22Rv1 (cell line): ENCODE measurements at regions not wholly inside any gene's neighbourhood (a gene's known extent, or its start where the extent isn't known, plus 50 kb on each side); places are given as distances from the start of the nearest gene placed in this dataset.

Experiments used
- ZFX ChIP-seq: fragments of 450-650 bp; IDR thresholded peaks from 2 replicates; pipeline ENCODE4 v1.6.1; 2017; ENCODE audit warnings: antibody characterized with exemption, borderline replicate concordance
- TF ChIP-seq, protein P1 (sequence below): fragments of 450-650 bp; IDR thresholded peaks from 2 replicates; pipeline ENCODE4 v1.5.1; 2017; ENCODE audit warnings: mild to moderate bottlenecking

DNA sequence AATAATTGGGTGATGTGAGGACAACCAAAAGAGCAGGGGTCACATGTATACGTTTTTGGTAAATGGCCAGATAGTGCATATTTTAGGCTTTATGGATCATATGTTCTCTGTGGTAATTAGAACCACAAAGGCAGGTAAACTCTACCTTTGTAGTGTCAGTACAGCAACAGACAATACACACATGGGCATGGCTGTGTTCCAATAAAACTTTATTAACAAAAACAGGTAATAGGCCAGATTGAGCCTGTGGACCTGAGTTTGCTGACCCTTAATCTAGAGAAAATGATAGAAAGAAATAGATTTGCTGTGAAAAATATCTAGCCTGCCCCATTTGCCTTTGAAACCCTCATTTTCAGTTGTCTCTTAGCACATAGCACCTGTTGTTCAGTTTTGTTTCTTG, 177.2 kb upstream of the CXCR4 start:
- TF ChIP-seq, protein P1, sequence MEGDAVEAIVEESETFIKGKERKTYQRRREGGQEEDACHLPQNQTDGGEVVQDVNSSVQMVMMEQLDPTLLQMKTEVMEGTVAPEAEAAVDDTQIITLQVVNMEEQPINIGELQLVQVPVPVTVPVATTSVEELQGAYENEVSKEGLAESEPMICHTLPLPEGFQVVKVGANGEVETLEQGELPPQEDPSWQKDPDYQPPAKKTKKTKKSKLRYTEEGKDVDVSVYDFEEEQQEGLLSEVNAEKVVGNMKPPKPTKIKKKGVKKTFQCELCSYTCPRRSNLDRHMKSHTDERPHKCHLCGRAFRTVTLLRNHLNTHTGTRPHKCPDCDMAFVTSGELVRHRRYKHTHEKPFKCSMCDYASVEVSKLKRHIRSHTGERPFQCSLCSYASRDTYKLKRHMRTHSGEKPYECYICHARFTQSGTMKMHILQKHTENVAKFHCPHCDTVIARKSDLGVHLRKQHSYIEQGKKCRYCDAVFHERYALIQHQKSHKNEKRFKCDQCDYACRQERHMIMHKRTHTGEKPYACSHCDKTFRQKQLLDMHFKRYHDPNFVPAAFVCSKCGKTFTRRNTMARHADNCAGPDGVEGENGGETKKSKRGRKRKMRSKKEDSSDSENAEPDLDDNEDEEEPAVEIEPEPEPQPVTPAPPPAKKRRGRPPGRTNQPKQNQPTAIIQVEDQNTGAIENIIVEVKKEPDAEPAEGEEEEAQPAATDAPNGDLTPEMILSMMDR = no peak
- TF ChIP-seq ZFX = no peak
